ENCODE measurements at regions not wholly inside any gene's neighbourhood (a gene's known extent, or its start where the extent isn't known, plus 50 kb on each side); places are given as distances from the start of the nearest gene placed in this dataset.

GRCh38 chr16:6977916-6978315 is 354.7 kb upstream of the RBFOX1 start:
- no peak for TF ChIP-seq CTCF (conservative IDR thresholded peaks at IDR 0.05 in 1 of 2, IDR thresholded peaks at IDR 0.05 in 1 of 2; ENCODE audit: low read depth in 1 of 2, low read length in 2 of 2)
- no peak for TF ChIP-seq EZH2 (IDR thresholded peaks at IDR 0.05; ENCODE audit: low read length, missing control alignments)

Measured in fibroblast of lung (primary cell).